Thyroid gland (tissue), 4 donors: ENCODE measurements at regions not wholly inside any gene's neighbourhood (a gene's known extent, or its start where the extent isn't known, plus 50 kb on each side); places are given as distances from the start of the nearest gene placed in this dataset.
"Not testable (repeated sequence)": the region's sequence is repeated elsewhere in the genome, so short reads cannot be mapped to it uniquely, and the experiment has no call there.

Source experiments
- DNase-seq, 2 donors: peaks; one replicate each; pipeline ENCODE4 v3.0.0-alpha.2; 2019
- H3K27ac ChIP-seq, 3 donors: fragments of 200-600 bp; sonication (generic); 1 replicate in 2 of 3; 2 replicates in 1 of 3; pipeline ENCODE4 v1.5.1; 2016 to 2019; ENCODE audit warnings: mild to moderate bottlenecking in 1 of 3, moderate library complexity in 1 of 3
- H3K27me3 ChIP-seq: fragments of 200-600 bp; sonication (generic); one replicate; pipeline ENCODE4 v1.5.1; 2019
- H3K36me3 ChIP-seq, 2 donors: fragments of 200-600 bp; sonication (generic); one replicate each; pipeline ENCODE4 v1.5.1; 2016 to 2019
- H3K4me1 ChIP-seq, 2 donors: fragments of 200-600 bp; sonication (generic); one replicate each; pipeline ENCODE4 v1.5.1; 2017 to 2019
- H3K4me3 ChIP-seq, 3 donors: fragments of 200-600 bp; sonication (generic); replicated peaks in 1 of 3; 1 replicate in 2 of 3; 2 replicates in 1 of 3; pipeline ENCODE4 v1.5.1; 2016; ENCODE audit warnings: mild to moderate bottlenecking in 1 of 3
- H3K9me3 ChIP-seq: fragments of 200-600 bp; sonication (generic); one replicate; pipeline ENCODE4 v1.5.1; 2017
- CTCF ChIP-seq, 6 experiments: fragments of 200-600 bp in 3 of 6; fragments of 450-650 bp in 3 of 6; sonication (generic) in 3 of 6; IDR thresholded peaks; one replicate each; pipeline ENCODE4 v1.5.1; 2016 to 2019; ENCODE audit warnings: antibody characterized with exemption in 6 of 6, mild to moderate bottlenecking in 2 of 6, inconsistent platforms in 1 of 6, moderate library complexity in 1 of 6
- POLR2A ChIP-seq, 2 donors: fragments of 450-650 bp; IDR thresholded peaks; one replicate each; pipeline ENCODE4 v1.6.1; 2017; ENCODE audit warnings: antibody characterized with exemption in 2 of 2, mild to moderate bottlenecking in 2 of 2, moderate library complexity in 1 of 2
- whole genome bisulfite sequencing, 2 donors: methylation state at CpG; one replicate each; pipeline ENCODE4 v1.1.5; 2017; 5-methylcytosine and 5-hydroxymethylcytosine counted together
- intact Hi-C: fragments of 100-400 bp; cut with DNase I; formaldehyde crosslinking; loops from one replicate; pipeline ENCODE4 v1.15.1; 2023

- Histone ChIP-seq H3K27me3 (no peaks in the 10 kb centered on the region), H3K36me3 (no peaks in the 10 kb centered on the region), H3K9me3 (no peaks in the 10 kb centered on the region), H3K4me1 (no peaks in the 10 kb centered on the region), H3K27ac (no peak overlapping the region), H3K4me3 (no peak overlapping the region)
- intact Hi-C loops = no loop called here
- TF ChIP-seq POLR2A (IDR thresholded peaks at IDR 0.05) (no peak), CTCF (IDR thresholded peaks at IDR 0.05) (no peak)
- no peak for DNase-seq
- WGBS, 2 donors = 87 to 94% methylated on average over 17 to 18 of the region's 28 CpGs
Measured at GRCh38 chr18:66005831-66006588, 255.2 kb downstream of the CDH7 start.

- H3K36me3 ChIP-seq, H3K4me3 ChIP-seq, H3K27me3 ChIP-seq, H3K4me1 ChIP-seq, intact Hi-C loops, DNase-seq, H3K27ac ChIP-seq, H3K9me3 ChIP-seq: not testable (repeated sequence)
- WGBS, 2 donors = 90% methylated on average over 11 of the region's 11 CpGs
Measured at GRCh38 chr18:65998971-65999700, 248.3 kb downstream of the CDH7 start.

- H3K36me3 ChIP-seq = no peaks in the 10 kb centered on the region
- H3K27me3 ChIP-seq = no peaks in the 10 kb centered on the region
- no peaks in the 10 kb centered on the region for H3K4me1 ChIP-seq
- WGBS, 2 donors = 66 to 75% methylated on average over 3 of the region's 3 CpGs
- intact Hi-C loops = no loop called here
- DNase-seq = no peak
- H3K4me3 ChIP-seq = no peak overlapping the region
- H3K9me3 ChIP-seq = no peaks in the 10 kb centered on the region
- no peak for TF ChIP-seq CTCF (IDR thresholded peaks at IDR 0.05)
- TF ChIP-seq POLR2A (IDR thresholded peaks at IDR 0.05) = no peak
- H3K27ac ChIP-seq = no peak overlapping the region
Measured at GRCh38 chr18:65995206-65995605, 244.4 kb downstream of the CDH7 start.

- TF ChIP-seq CTCF (IDR thresholded peaks at IDR 0.05) (no peak), POLR2A (IDR thresholded peaks at IDR 0.05) (no peak)
- no peak overlapping the region for H3K27ac ChIP-seq
- no peaks in the 10 kb centered on the region for H3K4me1 ChIP-seq
- intact Hi-C loops = no loop called here
- no peaks in the 10 kb centered on the region for H3K9me3 ChIP-seq
- H3K36me3 ChIP-seq = no peaks in the 10 kb centered on the region
- no peak overlapping the region for H3K4me3 ChIP-seq
- no peaks in the 10 kb centered on the region for H3K27me3 ChIP-seq
- WGBS, 2 donors = 73 to 83% methylated on average over 2 of the region's 2 CpGs
- no peak for DNase-seq
Measured at GRCh38 chr18:65994302-65994701, 243.5 kb downstream of the CDH7 start.

- DNase-seq = no peak
- H3K9me3 ChIP-seq = no peaks in the 10 kb centered on the region
- H3K27ac ChIP-seq = no peak overlapping the region
- no peak for TF ChIP-seq POLR2A (IDR thresholded peaks at IDR 0.05)
- no peak for TF ChIP-seq CTCF (IDR thresholded peaks at IDR 0.05)
- no peaks in the 10 kb centered on the region for H3K4me1 ChIP-seq
- intact Hi-C loops = no loop called here
- no peaks in the 10 kb centered on the region for H3K36me3 ChIP-seq
- H3K27me3 ChIP-seq = no peaks in the 10 kb centered on the region
- no peak overlapping the region for H3K4me3 ChIP-seq
- WGBS, 2 donors = 82 to 84% methylated on average over 3 of the region's 3 CpGs
Measured at GRCh38 chr18:65990944-65991708, 240.3 kb downstream of the CDH7 start.
